ENCODE measurements at regions not wholly inside any gene's neighbourhood (a gene's known extent, or its start where the extent isn't known, plus 50 kb on each side); places are given as distances from the start of the nearest gene placed in this dataset.

DNA sequence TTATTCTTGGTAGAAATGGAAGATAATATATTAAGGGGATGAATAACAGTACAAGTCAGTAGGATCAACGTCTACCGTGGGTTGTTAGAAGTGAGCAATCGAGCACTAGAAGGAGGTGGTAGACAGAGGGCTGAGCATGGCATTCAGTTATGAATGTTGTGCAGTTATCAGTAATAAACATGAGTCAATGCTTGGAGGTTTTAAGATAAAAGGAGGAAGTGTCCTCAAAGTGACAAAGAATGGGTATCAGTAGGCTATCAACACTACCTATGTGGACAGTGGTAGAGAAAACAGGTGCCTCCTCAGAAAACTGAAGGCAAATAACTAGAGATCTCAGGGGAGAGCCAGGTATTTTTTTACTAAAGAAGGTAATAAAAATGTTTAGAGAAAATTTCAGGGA, 1607.0 kb downstream of the PCDH9 start:
- TF ChIP-seq ZFP30 (CRISPR knock-in tag; IDR thresholded peaks at IDR 0.05), result no peak
- TF ChIP-seq, protein P1, sequence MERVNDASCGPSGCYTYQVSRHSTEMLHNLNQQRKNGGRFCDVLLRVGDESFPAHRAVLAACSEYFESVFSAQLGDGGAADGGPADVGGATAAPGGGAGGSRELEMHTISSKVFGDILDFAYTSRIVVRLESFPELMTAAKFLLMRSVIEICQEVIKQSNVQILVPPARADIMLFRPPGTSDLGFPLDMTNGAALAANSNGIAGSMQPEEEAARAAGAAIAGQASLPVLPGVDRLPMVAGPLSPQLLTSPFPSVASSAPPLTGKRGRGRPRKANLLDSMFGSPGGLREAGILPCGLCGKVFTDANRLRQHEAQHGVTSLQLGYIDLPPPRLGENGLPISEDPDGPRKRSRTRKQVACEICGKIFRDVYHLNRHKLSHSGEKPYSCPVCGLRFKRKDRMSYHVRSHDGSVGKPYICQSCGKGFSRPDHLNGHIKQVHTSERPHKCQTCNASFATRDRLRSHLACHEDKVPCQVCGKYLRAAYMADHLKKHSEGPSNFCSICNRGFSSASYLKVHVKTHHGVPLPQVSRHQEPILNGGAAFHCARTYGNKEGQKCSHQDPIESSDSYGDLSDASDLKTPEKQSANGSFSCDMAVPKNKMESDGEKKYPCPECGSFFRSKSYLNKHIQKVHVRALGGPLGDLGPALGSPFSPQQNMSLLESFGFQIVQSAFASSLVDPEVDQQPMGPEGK (CRISPR knock-in tag; IDR thresholded peaks at IDR 0.05; ENCODE audit: borderline replicate concordance), result no peak
- TF ChIP-seq, protein P2, sequence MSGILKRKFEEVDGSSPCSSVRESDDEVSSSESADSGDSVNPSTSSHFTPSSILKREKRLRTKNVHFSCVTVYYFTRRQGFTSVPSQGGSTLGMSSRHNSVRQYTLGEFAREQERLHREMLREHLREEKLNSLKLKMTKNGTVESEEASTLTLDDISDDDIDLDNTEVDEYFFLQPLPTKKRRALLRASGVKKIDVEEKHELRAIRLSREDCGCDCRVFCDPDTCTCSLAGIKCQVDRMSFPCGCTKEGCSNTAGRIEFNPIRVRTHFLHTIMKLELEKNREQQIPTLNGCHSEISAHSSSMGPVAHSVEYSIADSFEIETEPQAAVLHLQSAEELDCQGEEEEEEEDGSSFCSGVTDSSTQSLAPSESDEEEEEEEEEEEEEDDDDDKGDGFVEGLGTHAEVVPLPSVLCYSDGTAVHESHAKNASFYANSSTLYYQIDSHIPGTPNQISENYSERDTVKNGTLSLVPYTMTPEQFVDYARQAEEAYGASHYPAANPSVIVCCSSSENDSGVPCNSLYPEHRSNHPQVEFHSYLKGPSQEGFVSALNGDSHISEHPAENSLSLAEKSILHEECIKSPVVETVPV (CRISPR knock-in tag; IDR thresholded peaks at IDR 0.05), result no peak
- TF ChIP-seq ISL1 (CRISPR knock-in tag; IDR thresholded peaks at IDR 0.05), result no peak
